GM21786 (cell line): ENCODE measurements at regions not wholly inside any gene's neighbourhood (a gene's known extent, or its start where the extent isn't known, plus 50 kb on each side); places are given as distances from the start of the nearest gene placed in this dataset.
"Not testable (repeated sequence)": the region's sequence is repeated elsewhere in the genome, so short reads cannot be mapped to it uniquely, and the experiment has no call there.

ENCODE experiments used
- ATAC-seq: cut with Tn5 transposase; IDR thresholded peaks from one replicate; pipeline ENCODE4 v1.9.1; 2021; ENCODE audit not compliant: unreplicated experiment

- no peak for ATAC-seq
These were observed 350.5 kb upstream of the PDE3A start for GRCh38 chr12:20017802-20018201.

- no peak for ATAC-seq
These were observed 349.9 kb upstream of the PDE3A start for GRCh38 chr12:20018406-20018805.

GRCh38 chr12:20024194-20024593 is 344.1 kb upstream of the PDE3A start:
- no peak for ATAC-seq

GRCh38 chr12:20028033-20028432 is 340.3 kb upstream of the PDE3A start:
- ATAC-seq: no peak

- ATAC-seq: no peak
These were observed 337.5 kb upstream of the PDE3A start for GRCh38 chr12:20030826-20031225.

- no peak for ATAC-seq
These were observed 328.8 kb upstream of the PDE3A start for GRCh38 chr12:20039562-20039961.

- no peak for ATAC-seq
These were observed 328.2 kb upstream of the PDE3A start for GRCh38 chr12:20040184-20040583.

GRCh38 chr12:20040831-20041230 is 327.5 kb upstream of the PDE3A start:
- ATAC-seq: no peak

- no peak for ATAC-seq
These were observed 324.0 kb upstream of the PDE3A start for GRCh38 chr12:20044351-20044750.

- ATAC-seq: no peak
These were observed 323.5 kb upstream of the PDE3A start for GRCh38 chr12:20044846-20045245.

GRCh38 chr12:20047901-20048300 is 320.4 kb upstream of the PDE3A start:
- no peak for ATAC-seq

GRCh38 chr12:20050221-20050620 is 318.1 kb upstream of the PDE3A start:
- ATAC-seq: no peak

GRCh38 chr12:20053782-20054181 is 314.6 kb upstream of the PDE3A start:
- no peak for ATAC-seq

GRCh38 chr12:20055856-20056255 is 312.5 kb upstream of the PDE3A start:
- ATAC-seq: no peak

- ATAC-seq: no peak
These were observed 310.9 kb upstream of the PDE3A start for GRCh38 chr12:20057398-20057797.

- ATAC-seq: no peak
These were observed 305.2 kb upstream of the PDE3A start for GRCh38 chr12:20063116-20063515.

- ATAC-seq: no peak
These were observed 290.7 kb upstream of the PDE3A start for GRCh38 chr12:20077618-20078017.

GRCh38 chr12:20089077-20089476 is 279.3 kb upstream of the PDE3A start:
- ATAC-seq: no peak

GRCh38 chr12:20093190-20093810 is 275.0 kb upstream of the PDE3A start:
- not testable (repeated sequence) for ATAC-seq

- no peak for ATAC-seq
These were observed 271.9 kb upstream of the PDE3A start for GRCh38 chr12:20096430-20096829.

GRCh38 chr12:20097626-20098025 is 270.7 kb upstream of the PDE3A start:
- peak; percentile 57 for ATAC-seq

- no peak for ATAC-seq
These were observed 268.7 kb upstream of the PDE3A start for GRCh38 chr12:20099395-20100183.

GRCh38 chr12:20101046-20101445 is 267.3 kb upstream of the PDE3A start:
- no peak for ATAC-seq
